ENCODE measurements at regions not wholly inside any gene's neighbourhood (a gene's known extent, or its start where the extent isn't known, plus 50 kb on each side); places are given as distances from the start of the nearest gene placed in this dataset.

- no peak for DNase-seq
Measured at GRCh38 chr10:44828508-44829142, 82.5 kb upstream of the TMEM72 start.

DNA sequence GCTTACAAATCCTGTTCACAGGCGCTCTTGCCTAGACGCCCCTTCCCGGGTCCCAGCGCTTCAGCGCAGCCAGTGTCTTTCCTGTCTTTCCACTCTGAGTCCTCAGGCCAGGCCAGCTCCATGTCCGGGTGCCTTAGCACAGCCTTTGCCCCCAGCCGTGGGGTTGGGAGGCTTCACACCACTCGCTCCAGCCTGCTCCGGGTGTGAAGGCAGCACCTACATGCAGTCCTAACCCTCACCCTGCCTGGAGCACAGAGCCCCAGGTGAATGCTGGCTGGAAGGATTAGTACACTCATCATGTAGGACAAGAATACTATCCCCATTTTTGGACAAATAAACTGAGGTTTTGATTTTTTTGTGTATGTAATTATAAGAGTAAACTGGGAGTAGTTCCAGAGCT is 81.7 kb upstream of the TMEM72 start:
- DNase-seq = no peak

- no peak for DNase-seq
Measured at GRCh38 chr10:44830022-44830421, 81.1 kb upstream of the TMEM72 start.

DNA sequence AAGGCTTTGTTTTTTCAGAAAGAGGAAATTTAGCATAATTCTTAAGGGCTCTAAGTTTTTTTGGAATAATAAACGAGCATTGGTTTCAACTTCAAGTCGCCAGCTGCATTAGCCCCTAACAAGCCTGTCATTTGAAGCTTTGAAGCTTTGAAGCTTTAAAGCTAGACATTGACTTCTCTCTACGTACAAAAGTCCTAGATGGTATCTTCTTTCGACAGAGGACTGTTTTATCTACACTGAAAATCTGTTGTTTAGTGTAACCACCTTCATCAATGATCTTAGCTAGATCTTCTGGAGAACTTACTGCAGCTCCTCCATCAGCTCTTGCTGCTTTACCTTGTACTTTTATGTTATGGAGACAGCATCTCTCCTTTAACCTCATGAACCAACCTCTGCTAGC is 79.6 kb upstream of the TMEM72 start:
- DNase-seq = no peak

DNA sequence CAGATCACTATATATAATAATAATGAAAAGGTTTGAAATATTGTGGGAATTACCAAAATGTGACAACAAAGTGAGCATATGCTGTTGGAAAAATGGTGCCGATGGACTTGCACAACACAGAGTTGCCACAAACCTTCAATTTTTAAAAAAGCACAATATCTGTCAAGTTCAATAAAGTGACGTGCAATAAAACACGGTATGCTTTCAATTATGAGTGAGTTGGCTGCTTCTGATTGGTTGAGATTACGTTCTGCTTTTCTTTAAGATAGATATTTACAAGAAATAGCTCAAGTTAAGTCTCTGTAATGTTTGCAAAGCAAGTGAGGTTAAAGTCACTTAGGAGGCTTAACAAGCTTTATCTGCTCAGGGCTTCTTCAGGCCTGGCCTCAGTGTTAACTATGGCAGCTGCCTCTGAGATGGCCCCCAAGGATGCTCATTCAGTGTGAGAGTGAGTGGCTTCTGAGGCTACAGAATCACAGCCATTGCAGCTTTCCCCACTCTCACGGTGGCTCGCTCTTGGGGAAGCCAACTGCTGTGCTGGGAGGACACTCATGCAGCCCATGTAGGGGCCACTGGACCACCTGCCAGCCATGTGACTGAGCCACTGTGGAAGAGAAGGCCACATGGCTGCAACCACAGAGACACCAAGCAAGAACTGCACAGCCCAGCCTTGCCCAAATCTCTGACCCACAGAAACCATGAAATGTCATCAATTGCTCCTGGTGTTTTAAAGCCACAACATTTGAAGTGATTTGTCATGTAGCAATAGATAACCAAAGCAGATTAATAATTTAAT is 78.3 kb upstream of the TMEM72 start:
- DNase-seq = no peak

GRCh38 chr10:44834131-44834530 is 77.0 kb upstream of the TMEM72 start:
- DNase-seq = no peak

- no peak for DNase-seq
Measured at GRCh38 chr10:44835300-44835699, 75.8 kb upstream of the TMEM72 start.

GRCh38 chr10:44843484-44843883 is 67.7 kb upstream of the TMEM72 start:
- DNase-seq = no peak

DNA sequence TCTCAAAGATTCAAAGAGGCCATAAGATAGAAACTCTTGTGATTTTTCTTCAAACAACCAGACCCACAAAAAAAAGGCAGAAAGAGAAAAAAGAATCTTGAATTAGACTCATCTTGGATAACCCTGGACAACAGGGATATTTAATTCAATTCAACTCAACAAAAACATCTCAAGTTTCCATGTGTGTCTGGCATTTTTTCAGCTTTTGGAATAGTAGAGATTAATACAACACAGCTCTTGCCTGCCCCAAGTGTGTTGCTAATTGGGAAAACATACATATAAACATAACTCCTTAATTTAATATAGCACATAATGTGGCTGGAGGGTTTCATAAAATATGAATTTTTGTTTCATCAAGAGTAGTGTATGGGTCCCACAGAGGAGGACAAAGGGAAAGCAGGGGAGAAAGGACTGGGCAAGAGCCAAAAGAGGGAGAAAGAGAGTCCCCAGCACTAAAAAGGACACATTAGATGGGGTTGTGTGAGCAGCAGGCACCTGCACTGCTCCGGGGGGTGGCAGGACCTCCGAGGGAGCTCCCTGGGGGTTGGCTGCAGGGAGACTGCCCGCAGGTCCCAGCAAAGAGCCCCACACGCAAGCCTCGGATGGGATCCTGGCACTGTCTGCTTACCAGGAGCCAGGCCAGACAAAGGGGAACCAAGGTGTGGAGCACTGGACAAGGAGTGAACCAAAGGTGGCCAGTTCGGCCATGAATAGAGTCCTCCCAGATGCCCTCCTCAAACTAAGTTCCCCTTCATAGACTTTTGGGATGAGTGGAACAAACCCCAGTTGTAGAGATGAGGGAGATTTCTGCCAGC is 65.6 kb upstream of the TMEM72 start:
- DNase-seq = no peak

DNA sequence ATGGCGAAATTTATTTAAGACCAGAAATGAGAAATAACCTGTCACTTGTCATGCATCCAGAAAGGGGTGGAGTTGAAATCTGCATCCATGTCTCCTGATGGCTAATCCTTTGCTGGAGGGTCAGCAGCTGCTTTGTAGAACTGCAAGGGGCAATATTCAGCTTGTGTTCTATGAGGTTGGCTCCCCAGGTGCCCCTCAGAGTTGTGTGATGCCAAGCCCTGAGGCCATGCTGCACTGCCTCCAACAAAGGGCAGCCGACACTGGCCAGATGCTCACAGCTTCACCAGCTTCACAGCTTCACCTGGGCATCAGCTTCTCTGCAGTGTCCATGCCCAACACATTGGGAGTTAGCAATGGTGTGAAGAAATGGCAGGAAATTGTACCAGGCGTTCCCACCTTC is 64.0 kb upstream of the TMEM72 start:
- DNase-seq = no peak

DNA sequence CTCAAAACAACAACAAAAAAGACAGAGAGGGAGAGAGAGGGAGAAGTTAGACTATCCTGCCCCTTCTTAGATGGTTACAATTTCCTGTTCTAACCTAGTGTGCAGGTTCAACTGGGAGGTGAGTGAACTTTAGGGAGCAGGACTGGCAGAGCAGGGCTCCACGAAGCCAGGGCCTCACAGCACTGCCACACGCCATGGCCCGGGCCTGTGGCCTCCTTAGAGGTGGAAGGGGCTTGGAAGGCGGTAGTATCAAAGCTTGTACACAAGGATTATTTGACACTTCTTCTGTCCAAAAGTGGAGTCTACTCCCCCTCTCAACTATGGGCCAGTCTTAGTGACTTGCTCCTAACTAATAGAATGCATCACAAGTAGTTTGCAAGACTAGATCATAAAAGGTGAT is 62.9 kb upstream of the TMEM72 start:
- DNase-seq = no peak

- no peak for DNase-seq
Measured at GRCh38 chr10:44849936-44850335, 61.2 kb upstream of the TMEM72 start.

- no peak for DNase-seq
Measured at GRCh38 chr10:44850356-44850934, 60.7 kb upstream of the TMEM72 start.

GRCh38 chr10:44851413-44851812 is 59.7 kb upstream of the TMEM72 start:
- DNase-seq = no peak

GRCh38 chr10:44851881-44852280 is 59.3 kb upstream of the TMEM72 start:
- no peak for DNase-seq

DNA sequence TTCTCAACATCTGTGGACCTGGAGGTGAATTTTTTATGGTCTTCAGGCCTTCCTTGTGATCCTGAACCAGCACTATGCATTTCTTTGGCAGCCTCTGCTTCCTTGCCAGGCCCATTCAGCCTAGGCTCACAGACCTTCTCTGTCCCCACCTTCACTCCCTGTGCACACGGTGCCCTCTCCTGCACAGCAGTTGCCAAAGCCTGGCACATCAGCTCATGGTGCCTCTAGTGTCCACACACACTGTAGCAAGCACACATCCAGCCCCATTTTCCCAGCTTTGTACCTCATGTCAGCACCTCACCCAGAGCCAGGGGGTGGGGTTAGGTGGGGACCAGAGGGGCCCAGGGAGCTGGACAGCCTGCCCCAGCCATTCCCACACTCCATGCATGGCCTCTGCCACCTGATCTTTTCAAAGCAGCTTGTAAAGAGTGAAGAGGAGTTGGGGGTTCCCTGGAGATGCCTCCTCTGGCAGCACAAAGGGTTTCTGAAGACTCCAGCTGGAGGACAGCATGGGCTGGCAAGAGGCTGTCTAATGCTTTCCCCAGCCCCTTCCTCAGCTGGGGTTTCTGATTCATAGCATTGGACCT is 57.9 kb upstream of the TMEM72 start:
- no peak for DNase-seq

DNA sequence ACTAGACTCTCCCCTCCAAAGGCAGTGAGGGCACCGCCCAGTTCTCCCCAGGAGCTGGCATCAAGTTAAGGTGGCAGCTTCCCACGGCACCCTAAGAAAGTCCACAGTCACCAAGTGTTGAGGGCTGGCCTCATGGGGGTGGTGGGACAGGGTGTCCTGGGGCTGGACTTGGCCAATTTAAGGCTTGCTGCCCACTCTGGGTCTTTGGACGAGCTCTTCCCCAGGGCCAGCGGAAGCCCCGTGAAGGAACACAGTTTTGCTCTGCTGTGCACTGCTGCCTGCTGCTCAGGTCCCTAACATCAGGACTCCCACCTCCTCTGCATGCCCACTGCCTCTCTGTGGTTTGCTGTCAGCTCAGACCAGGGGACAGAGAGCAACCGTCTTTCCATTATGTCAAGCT is 57.3 kb upstream of the TMEM72 start:
- no peak for DNase-seq

- no peak for DNase-seq
Measured at GRCh38 chr10:44854693-44855350, 56.3 kb upstream of the TMEM72 start.

GRCh38 chr10:44856696-44857095 is 54.4 kb upstream of the TMEM72 start:
- DNase-seq = no peak

DNA sequence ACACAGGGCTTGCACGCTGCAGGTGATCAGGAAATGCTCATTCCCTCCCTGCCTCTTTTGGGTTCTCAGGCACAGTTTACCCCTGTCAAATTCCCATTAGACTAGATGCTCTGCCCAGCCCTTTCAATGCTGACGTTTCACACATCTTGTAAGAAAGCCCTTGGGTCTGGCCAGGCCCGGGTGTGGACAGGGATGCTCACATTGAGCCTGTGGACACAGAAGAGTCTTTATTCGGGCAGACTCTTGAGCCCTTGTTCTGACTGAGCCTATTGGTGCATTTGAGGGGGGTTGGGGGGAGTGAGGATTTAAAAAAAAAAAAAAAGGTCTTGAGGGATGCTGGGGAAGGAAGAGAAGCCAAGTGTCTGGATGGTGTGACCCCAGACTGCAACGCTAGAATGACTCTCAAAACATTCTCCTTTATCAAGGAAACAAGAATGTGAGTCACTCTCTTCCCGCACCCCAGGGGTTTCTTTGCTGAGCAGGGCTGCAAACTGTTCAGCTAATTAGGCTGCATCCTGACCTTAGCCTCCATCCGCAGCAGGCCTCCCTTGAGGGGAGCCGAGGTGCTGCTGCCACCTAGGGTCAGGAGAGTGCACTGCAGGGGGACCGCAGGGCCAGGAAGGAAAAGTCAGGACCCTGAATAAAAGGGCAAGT is 53.6 kb upstream of the TMEM72 start:
- DNase-seq = peak in 4 of 6 experiments; percentile 20 to 41 (median 35)

DNA sequence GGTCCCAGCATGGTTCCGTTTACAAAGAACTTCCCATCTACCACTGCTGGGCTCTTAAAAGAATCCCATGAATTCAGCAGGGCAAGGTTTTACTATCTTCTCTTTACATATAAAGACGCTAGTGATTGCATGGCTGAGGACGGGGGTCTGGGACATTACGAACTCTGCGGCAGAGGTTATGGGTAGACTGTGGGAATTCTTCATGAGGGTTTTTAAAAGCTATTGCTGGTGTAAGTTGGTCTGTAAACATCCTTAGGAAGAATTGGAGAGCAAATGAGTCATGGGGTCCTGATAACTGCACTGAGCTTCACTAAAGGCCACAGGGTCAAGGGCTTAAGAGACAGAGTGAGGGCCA is 53.1 kb upstream of the TMEM72 start:
- no peak for DNase-seq

DNA sequence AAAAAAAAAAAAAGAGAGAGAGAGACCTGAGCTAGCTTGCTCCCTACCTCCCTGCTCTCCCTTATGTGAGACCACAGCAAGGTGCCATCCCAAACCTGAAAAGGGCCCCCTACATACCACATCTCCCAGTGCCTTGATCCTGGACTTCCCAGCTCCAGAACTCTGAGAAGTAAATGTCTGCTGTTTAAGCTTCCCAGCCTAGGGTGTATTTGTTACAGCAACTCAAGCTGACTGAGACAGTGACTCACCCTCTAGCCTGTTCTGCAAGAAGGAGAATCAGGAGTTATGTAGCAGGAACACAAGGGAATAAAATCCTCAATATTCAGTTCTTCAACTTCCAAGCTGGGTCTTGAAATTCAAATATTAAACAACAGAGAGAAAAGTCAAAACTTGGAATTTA is 52.1 kb upstream of the TMEM72 start:
- no peak for DNase-seq

Data from stimulated activated naive CD4-positive, alpha-beta T cell (primary cell).